ENCODE measurements at regions not wholly inside any gene's neighbourhood (a gene's known extent, or its start where the extent isn't known, plus 50 kb on each side); places are given as distances from the start of the nearest gene placed in this dataset.

DNA sequence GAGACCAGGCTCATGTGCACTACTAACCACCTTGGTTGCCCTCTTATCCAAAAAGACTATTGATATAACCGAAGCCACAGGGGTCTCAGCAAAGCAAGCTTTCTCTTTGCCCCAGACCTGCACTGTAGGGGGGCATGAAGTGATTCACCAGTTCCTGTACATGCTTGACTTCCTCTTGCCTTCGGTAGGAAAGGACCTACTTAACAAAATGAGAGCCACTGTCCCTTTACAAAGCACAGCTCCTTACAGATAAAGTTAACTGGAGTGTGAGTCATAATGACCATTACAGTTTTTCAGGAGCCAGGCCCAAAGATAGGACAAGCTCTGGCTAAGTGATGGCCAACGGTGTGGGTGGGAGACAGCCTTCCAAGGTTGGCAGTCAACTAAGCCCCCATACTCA is 622.0 kb upstream of the TSPY4 start:
- no peak for FAIRE-seq
- Histone ChIP-seq H3K4me2 (ENCODE audit: insufficient read depth, low read length) (no peak overlapping the region), H3K27ac (ENCODE audit: insufficient read depth, low read depth, low read length) (no peak overlapping the region), H3K4me1 (ENCODE audit: control insufficient read depth, extremely low read depth, insufficient read depth, low read length) (no peaks in the 10 kb centered on the region), H2AFZ (ENCODE audit: low read depth, low read length) (no peak overlapping the region), H4K20me1 (replicated peaks; ENCODE audit: control insufficient read depth, extremely low read depth, insufficient read depth, low read length) (no peaks in the 10 kb centered on the region), H3K9ac (replicated peaks; ENCODE audit: extremely low read depth, insufficient read depth, low read length) (no peak overlapping the region), H3K9me3 (replicated peaks; ENCODE audit: control insufficient read depth, insufficient read depth, low read length) (no peaks in the 10 kb centered on the region), H3K36me3 (ENCODE audit: control insufficient read depth in 2 of 2, extremely low read depth in 1 of 2, insufficient read depth in 2 of 2, low read length in 2 of 2) (no peaks in the 10 kb centered on the region), H3K4me3 (replicated peaks in 1 of 3; ENCODE audit: insufficient read depth in 1 of 3, low read depth in 1 of 3, low read length in 3 of 3) (no peak overlapping the region), H3K79me2 (ENCODE audit: control insufficient read depth, insufficient read depth, low read length) (no peaks in the 10 kb centered on the region), H3K27me3 (ENCODE audit: control insufficient read depth in 2 of 2, insufficient read depth in 2 of 2, low read length in 2 of 2) (no peaks in the 10 kb centered on the region), H3K9me1 (replicated peaks; ENCODE audit: control insufficient read depth, extremely low read depth, insufficient read depth, low read length) (no peaks in the 10 kb centered on the region)
- TF ChIP-seq, protein P1, sequence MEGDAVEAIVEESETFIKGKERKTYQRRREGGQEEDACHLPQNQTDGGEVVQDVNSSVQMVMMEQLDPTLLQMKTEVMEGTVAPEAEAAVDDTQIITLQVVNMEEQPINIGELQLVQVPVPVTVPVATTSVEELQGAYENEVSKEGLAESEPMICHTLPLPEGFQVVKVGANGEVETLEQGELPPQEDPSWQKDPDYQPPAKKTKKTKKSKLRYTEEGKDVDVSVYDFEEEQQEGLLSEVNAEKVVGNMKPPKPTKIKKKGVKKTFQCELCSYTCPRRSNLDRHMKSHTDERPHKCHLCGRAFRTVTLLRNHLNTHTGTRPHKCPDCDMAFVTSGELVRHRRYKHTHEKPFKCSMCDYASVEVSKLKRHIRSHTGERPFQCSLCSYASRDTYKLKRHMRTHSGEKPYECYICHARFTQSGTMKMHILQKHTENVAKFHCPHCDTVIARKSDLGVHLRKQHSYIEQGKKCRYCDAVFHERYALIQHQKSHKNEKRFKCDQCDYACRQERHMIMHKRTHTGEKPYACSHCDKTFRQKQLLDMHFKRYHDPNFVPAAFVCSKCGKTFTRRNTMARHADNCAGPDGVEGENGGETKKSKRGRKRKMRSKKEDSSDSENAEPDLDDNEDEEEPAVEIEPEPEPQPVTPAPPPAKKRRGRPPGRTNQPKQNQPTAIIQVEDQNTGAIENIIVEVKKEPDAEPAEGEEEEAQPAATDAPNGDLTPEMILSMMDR (IDR thresholded peaks at IDR 0.05; ENCODE audit: extremely low read depth in 1 of 2, insufficient read depth in 1 of 2, low read depth in 1 of 2, low read length in 2 of 2): no peak
- TF ChIP-seq, protein P2, sequence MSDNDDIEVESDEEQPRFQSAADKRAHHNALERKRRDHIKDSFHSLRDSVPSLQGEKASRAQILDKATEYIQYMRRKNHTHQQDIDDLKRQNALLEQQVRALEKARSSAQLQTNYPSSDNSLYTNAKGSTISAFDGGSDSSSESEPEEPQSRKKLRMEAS (IDR thresholded peaks at IDR 0.05; ENCODE audit: insufficient read depth, insufficient read length): no peak
- TF ChIP-seq EZH2 (IDR thresholded peaks at IDR 0.05; ENCODE audit: borderline replicate concordance, low read depth, low read length, severe bottlenecking) (no peak), MYC (IDR thresholded peaks at IDR 0.05; ENCODE audit: low read depth, low read length) (no peak), JUN (IDR thresholded peaks at IDR 0.05; ENCODE audit: borderline replicate concordance, insufficient read depth, insufficient read length, low read depth) (no peak), GATA2 (IDR thresholded peaks at IDR 0.05; ENCODE audit: insufficient read depth, insufficient read length, low read depth, low read length) (no peak), POLR2AphosphoS5 (IDR thresholded peaks at IDR 0.05; ENCODE audit: insufficient read depth, low read depth, low read length) (no peak), FOS (IDR thresholded peaks at IDR 0.05; ENCODE audit: borderline replicate concordance, insufficient read depth, low read length) (no peak), POLR2A (IDR thresholded peaks at IDR 0.05; ENCODE audit: low read depth, low read length) (no peak)
- intact Hi-C loops (cut with micrococcal nuclease) (no loop called here), dilution Hi-C loops (cut with MboI; ENCODE audit: extremely low pct_ligation_motif_present, low sequenced_read_pairs) (no loop called here)
- BruUV-seq (replicated peaks): no TSS peak
- CTCF ChIA-PET: no interaction called here
- POLR2A ChIA-PET: no interaction called here
- no peak for DNase-seq (ENCODE audit: low read depth, low spot score)

Data from endothelial cell of umbilical vein (primary cell).